Dendritic cell treated with granulocyte-macrophage colony-stimulating factor and Interleukin-4, amounts not matched to agents 40 ng/mL and 50 ng/mL, for 4 days (primary cell): ENCODE measurements at regions not wholly inside any gene's neighbourhood (a gene's known extent, or its start where the extent isn't known, plus 50 kb on each side); places are given as distances from the start of the nearest gene placed in this dataset.

Experiments used
- H3K27ac Mint-ChIP-seq: one replicate; pipeline ENCODE4 v1.8.0; 2022; ENCODE audit warnings: mild to moderate bottlenecking, mixed read lengths
- H3K27me3 Mint-ChIP-seq: one replicate; pipeline ENCODE4 v1.8.0; 2022; ENCODE audit warnings: mild to moderate bottlenecking, mixed read lengths
- H3K36me3 Mint-ChIP-seq: one replicate; pipeline ENCODE4 v1.8.0; 2022; ENCODE audit warnings: low read depth, mixed read lengths
- H3K4me1 Mint-ChIP-seq: one replicate; pipeline ENCODE4 v1.8.0; 2022; ENCODE audit warnings: low read depth, mixed read lengths
- H3K4me3 Mint-ChIP-seq: one replicate; pipeline ENCODE4 v1.8.0; 2022; ENCODE audit warnings: mild to moderate bottlenecking, moderate library complexity, mixed read lengths
- H3K9me3 Mint-ChIP-seq: one replicate; pipeline ENCODE4 v1.8.0; 2022; ENCODE audit warnings: mixed read lengths
- intact Hi-C: fragments of 100-400 bp; cut with micrococcal nuclease; formaldehyde crosslinking; loops from one replicate; pipeline ENCODE4 v1.15.0; 2022

GRCh38 chr18:77635858-77636257 is 386.2 kb downstream of the GALR1 start:
- Mint-ChIP-seq H3K9me3 (no peaks in the 10 kb centered on the region), H3K36me3 (no peaks in the 10 kb centered on the region), H3K27ac (no peak overlapping the region)

DNA sequence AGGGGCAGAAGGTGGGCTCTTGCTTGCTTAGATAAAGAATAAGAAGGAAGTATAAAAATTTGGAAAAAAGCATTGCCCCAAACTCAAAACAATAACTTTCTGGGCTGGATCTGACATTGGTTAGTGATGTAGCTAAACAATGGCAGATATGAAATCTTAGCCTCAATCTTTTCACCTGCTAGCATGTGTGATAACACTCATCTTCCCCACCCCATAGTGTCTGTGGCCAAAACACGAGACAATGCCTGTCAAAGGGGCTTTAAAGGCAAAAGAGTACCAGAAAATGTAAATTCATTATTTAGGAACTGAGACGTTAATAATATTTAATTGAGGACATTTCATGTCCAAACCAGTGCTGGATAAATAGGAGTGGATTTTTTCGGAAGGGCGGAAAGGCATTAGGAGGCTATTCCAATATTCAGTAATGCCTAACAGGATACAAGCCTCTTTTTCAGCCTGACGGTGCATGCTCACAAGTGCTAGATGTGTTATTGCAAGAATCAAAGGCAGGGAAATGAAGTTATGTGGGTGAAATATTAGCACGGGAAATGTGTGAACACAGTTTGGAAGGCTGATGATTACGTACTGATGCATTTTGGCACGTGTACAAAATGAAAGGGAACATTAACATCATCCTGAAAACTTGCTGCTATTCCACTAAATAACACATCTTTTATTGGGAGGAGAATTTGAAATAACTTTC is 395.7 kb downstream of the GALR1 start:
- H3K36me3 Mint-ChIP-seq = no peaks in the 10 kb centered on the region
- H3K4me1 Mint-ChIP-seq = no peaks in the 10 kb centered on the region
- no peak overlapping the region for H3K27ac Mint-ChIP-seq
- intact Hi-C loops = no loop called here
- no peaks in the 10 kb centered on the region for H3K27me3 Mint-ChIP-seq
- H3K4me3 Mint-ChIP-seq = no peak overlapping the region
- H3K9me3 Mint-ChIP-seq = no peaks in the 10 kb centered on the region

More at GRCh38 chr18:77635858-77636257, 386.2 kb downstream of the GALR1 start:
- Mint-ChIP-seq H3K27me3 (no peaks in the 10 kb centered on the region), H3K4me1 (peaks cover 6% of the 10 kb centered on the region), H3K4me3 (no peak overlapping the region)
- intact Hi-C loops = no loop called here

- intact Hi-C loops = no loop called here
- Mint-ChIP-seq H3K4me1 (peaks cover 4% of the 10 kb centered on the region), H3K9me3 (no peaks in the 10 kb centered on the region), H3K27ac (no peak overlapping the region), H3K4me3 (no peak overlapping the region), H3K36me3 (no peaks in the 10 kb centered on the region), H3K27me3 (peaks cover 3% of the 10 kb centered on the region)
Measured at GRCh38 chr18:77647472-77647871, 397.8 kb downstream of the GALR1 start.

- intact Hi-C loops = no loop called here
- peaks cover 3% of the 10 kb centered on the region for H3K27me3 Mint-ChIP-seq
- H3K4me1 Mint-ChIP-seq = peaks cover 4% of the 10 kb centered on the region
- no peaks in the 10 kb centered on the region for H3K9me3 Mint-ChIP-seq
- no peaks in the 10 kb centered on the region for H3K36me3 Mint-ChIP-seq
- H3K4me3 Mint-ChIP-seq = no peak overlapping the region
- no peak overlapping the region for H3K27ac Mint-ChIP-seq
Measured at GRCh38 chr18:77648411-77648810, 398.8 kb downstream of the GALR1 start.

DNA sequence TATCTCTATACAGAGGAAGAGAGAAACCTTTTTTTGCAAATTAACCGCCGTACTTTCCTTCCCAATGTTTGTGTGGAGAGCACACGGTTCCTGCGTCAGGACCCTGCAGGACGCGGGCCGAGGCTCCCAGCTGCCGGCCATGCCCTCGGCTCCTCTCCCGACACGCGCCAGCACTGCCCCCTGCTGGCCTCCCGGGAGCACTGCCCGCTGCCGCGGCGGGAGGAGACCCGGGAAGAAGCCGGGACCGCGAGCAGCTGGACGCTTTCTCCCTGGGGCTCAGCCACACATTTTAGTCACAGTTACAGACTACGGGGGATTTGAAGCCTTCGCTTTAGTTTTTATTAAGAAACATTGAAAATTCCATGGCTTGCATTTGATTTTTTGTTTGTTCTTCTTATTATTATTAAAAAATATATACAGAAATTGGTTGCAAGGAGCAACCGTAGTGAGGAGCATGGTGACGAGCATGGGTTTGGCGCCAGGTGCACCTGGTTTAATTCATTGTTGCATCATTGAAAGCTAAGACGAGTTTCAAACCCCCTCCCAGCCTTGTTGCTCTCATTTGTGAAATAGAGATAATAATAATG is 401.2 kb downstream of the GALR1 start:
- Mint-ChIP-seq H3K4me3 (no peak overlapping the region), H3K27me3 (peaks cover 3% of the 10 kb centered on the region), H3K36me3 (no peaks in the 10 kb centered on the region), H3K9me3 (no peaks in the 10 kb centered on the region), H3K4me1 (peaks cover 4% of the 10 kb centered on the region), H3K27ac (no peak overlapping the region)
- intact Hi-C loops = loop anchor here (2.0 to 5.0 kb wide), 2 partner anchors 728 to 774 kb away; no protein-coding TSS in a partner anchor

DNA sequence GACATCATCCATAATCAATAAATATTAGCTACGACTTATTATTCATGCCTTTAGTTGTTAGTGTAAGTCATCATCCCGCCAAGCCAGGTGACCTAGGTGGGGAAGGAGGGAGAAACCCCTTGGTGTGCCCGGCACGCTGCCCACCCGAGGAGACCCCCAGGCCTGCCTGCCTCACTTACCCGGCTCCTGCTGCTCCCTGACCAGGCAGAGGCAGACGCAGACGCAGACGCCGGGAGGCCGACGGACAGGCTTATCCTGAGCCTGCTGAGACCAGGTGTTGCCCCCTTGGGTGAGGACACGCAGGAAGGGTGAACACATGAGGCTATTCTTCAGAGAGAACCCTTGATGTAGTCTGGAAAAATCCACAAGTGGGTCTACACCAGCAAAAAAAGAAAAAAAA is 401.8 kb downstream of the GALR1 start:
- no peak overlapping the region for H3K4me3 Mint-ChIP-seq
- peaks cover 4% of the 10 kb centered on the region for H3K4me1 Mint-ChIP-seq
- H3K27me3 Mint-ChIP-seq = peaks cover 3% of the 10 kb centered on the region
- H3K36me3 Mint-ChIP-seq = no peaks in the 10 kb centered on the region
- intact Hi-C loops = loop anchor here (2.0 to 5.0 kb wide), 2 partner anchors 729 to 774 kb away; no protein-coding TSS in a partner anchor
- H3K27ac Mint-ChIP-seq = no peak overlapping the region
- H3K9me3 Mint-ChIP-seq = no peaks in the 10 kb centered on the region

- Mint-ChIP-seq H3K27ac (no peak overlapping the region), H3K4me3 (no peak overlapping the region), H3K27me3 (peaks cover 3% of the 10 kb centered on the region), H3K9me3 (no peaks in the 10 kb centered on the region), H3K36me3 (no peaks in the 10 kb centered on the region), H3K4me1 (peaks cover 4% of the 10 kb centered on the region)
- intact Hi-C loops = loop anchor here (5.0 kb wide), 1 partner anchor 776 kb away; no protein-coding TSS in a partner anchor
Measured at GRCh38 chr18:77653792-77654191, 404.1 kb downstream of the GALR1 start.

- H3K27me3 Mint-ChIP-seq = peaks cover 3% of the 10 kb centered on the region
- H3K27ac Mint-ChIP-seq = no peak overlapping the region
- no peak overlapping the region for H3K4me3 Mint-ChIP-seq
- H3K4me1 Mint-ChIP-seq = peaks cover 4% of the 10 kb centered on the region
- H3K36me3 Mint-ChIP-seq = no peaks in the 10 kb centered on the region
- intact Hi-C loops = loop anchor here (5.0 kb wide), 1 partner anchor 777 kb away; no protein-coding TSS in a partner anchor
- no peaks in the 10 kb centered on the region for H3K9me3 Mint-ChIP-seq
Measured at GRCh38 chr18:77654302-77654701, 404.7 kb downstream of the GALR1 start.

DNA sequence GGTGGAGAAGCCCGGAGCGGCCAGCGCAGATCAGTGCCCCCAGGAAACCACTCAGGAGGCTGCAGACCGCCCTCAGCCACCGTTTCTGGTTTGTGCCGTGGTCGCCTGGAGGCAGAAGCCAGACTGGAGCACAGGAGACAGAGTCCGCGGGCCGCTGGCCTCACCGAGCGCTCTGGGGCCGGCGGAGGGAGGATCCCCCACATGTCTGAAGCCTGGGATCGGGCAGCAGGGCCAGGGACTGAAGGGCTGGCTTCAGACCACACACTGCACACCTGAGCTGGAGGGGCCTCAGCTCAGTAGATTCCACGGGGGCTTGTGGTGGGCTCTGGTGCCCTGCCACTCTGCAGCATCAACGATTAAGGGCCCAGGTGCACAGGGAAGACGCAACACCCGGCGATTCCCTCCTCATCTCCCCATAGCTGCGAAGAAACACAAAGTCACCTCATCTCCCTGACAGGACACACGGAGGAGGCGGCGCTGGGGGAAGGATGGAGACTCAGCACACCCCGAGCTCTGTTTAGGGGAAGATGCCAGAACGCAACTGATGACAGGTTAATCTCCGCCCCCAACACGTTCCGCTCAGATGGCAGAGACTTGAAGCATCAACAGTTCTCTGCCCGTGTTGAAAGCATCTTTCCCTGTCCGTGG is 408.1 kb downstream of the GALR1 start:
- no peak overlapping the region for H3K4me3 Mint-ChIP-seq
- no peaks in the 10 kb centered on the region for H3K4me1 Mint-ChIP-seq
- peaks cover 2% of the 10 kb centered on the region for H3K27me3 Mint-ChIP-seq
- H3K27ac Mint-ChIP-seq = no peak overlapping the region
- no peaks in the 10 kb centered on the region for H3K36me3 Mint-ChIP-seq
- no peaks in the 10 kb centered on the region for H3K9me3 Mint-ChIP-seq
- intact Hi-C loops = no loop called here

DNA sequence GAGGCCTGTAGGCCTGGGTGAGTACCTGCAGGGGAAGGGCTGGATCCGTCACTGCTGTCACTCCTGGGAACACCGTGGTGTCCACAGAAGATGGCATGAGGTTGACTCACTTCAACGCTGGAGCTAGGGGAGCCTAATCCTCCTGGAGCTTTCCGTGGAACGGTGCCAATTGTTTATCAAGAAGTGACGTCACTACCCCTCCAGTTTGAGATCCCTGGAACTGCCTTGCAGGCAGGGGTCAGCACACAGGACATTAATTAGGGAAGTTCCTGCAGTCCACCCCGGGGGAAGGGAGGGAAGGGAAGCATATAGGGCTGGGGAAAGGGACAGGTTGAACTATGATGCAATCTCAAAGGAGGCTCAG is 408.6 kb downstream of the GALR1 start:
- Mint-ChIP-seq H3K4me1 (no peaks in the 10 kb centered on the region), H3K4me3 (no peak overlapping the region), H3K27me3 (peaks cover 2% of the 10 kb centered on the region), H3K27ac (no peak overlapping the region), H3K36me3 (no peaks in the 10 kb centered on the region), H3K9me3 (no peaks in the 10 kb centered on the region)
- intact Hi-C loops = no loop called here

DNA sequence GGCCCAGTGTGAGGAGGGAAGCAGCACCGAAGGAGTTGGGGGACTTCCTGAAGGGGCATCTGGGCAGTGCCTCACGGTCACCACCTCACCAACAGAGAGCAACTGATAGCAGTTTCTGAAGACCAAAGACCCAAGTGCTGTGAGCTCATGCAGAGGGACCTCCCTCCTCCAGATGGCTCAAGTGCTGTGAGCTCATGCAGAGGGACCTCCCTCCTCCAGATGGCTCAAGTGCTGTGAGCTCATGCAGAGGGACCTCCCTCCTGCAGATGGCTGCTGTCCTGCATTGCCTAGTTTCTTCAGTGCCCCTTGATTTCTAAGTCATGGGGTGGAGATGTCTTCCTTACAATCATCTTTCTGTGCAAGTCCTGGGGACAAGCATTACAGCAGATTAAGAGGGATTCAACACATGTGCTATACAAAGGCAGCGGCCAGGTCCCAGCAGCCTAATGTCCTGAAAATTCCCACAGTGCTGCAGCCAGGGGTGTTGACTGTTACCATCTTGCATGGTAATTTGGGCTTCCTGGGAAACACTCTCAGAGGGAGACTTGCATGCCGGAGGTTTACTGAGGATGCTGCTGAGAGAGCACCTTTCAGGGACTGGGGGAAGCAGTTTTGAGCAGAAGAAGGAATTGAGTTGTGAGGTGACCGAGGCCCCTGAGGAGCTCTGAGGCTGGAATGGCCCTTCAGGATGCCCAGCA is 409.3 kb downstream of the GALR1 start:
- peaks cover 2% of the 10 kb centered on the region for H3K27me3 Mint-ChIP-seq
- no peaks in the 10 kb centered on the region for H3K9me3 Mint-ChIP-seq
- intact Hi-C loops = no loop called here
- no peak overlapping the region for H3K4me3 Mint-ChIP-seq
- H3K4me1 Mint-ChIP-seq = no peaks in the 10 kb centered on the region
- no peaks in the 10 kb centered on the region for H3K36me3 Mint-ChIP-seq
- H3K27ac Mint-ChIP-seq = no peak overlapping the region

GRCh38 chr18:77666613-77667012 is 417.0 kb downstream of the GALR1 start:
- H3K4me1 Mint-ChIP-seq = no peaks in the 10 kb centered on the region
- H3K27ac Mint-ChIP-seq = no peak overlapping the region
- H3K9me3 Mint-ChIP-seq = no peaks in the 10 kb centered on the region
- no peak overlapping the region for H3K4me3 Mint-ChIP-seq
- H3K27me3 Mint-ChIP-seq = peaks cover 5% of the 10 kb centered on the region
- intact Hi-C loops = no loop called here
- H3K36me3 Mint-ChIP-seq = no peaks in the 10 kb centered on the region

DNA sequence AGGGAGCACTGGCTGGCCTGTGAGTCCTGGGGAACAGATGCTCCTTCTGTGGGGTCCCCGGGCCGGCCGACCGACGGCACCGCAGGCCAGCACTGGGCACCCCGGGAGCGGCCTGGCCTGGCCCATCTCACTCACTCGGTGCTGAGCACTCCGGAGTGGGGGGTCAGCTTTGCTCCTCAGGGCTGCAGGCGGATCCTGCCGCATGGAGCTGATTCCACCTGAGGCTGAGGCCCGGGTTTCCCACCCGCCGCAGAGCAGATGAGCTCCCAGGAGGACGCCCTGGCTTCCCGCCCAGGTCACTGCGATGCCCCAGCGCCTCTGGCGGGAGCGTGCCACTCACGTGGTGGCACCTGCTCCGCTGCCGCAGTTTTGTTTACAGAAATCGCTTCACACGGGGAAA is 418.6 kb downstream of the GALR1 start:
- H3K9me3 Mint-ChIP-seq = no peaks in the 10 kb centered on the region
- H3K27ac Mint-ChIP-seq = no peak overlapping the region
- H3K36me3 Mint-ChIP-seq = no peaks in the 10 kb centered on the region
- H3K4me1 Mint-ChIP-seq = no peaks in the 10 kb centered on the region
- intact Hi-C loops = no loop called here
- peaks cover 5% of the 10 kb centered on the region for H3K27me3 Mint-ChIP-seq
- H3K4me3 Mint-ChIP-seq = no peak overlapping the region

- no peaks in the 10 kb centered on the region for H3K9me3 Mint-ChIP-seq
- H3K4me1 Mint-ChIP-seq = no peaks in the 10 kb centered on the region
- H3K4me3 Mint-ChIP-seq = no peak overlapping the region
- H3K36me3 Mint-ChIP-seq = no peaks in the 10 kb centered on the region
- H3K27ac Mint-ChIP-seq = no peak overlapping the region
- intact Hi-C loops = no loop called here
- H3K27me3 Mint-ChIP-seq = peaks cover 5% of the 10 kb centered on the region
Measured at GRCh38 chr18:77669331-77669730, 419.7 kb downstream of the GALR1 start.
